Bronchial epithelial cell (primary cell): ENCODE measurements at regions not wholly inside any gene's neighbourhood (a gene's known extent, or its start where the extent isn't known, plus 50 kb on each side); places are given as distances from the start of the nearest gene placed in this dataset.
A peak's percentile ranks its signal among the peaks of the same experiment; 100 is the strongest.

ENCODE experiments used
- DNase-seq: peaks from one replicate; pipeline ENCODE4 v3.0.0-alpha.2; 2010; ENCODE audit warnings: low read depth
- FAIRE-seq: peaks from 2 replicates; lab custom pipeline; 2011; peaks lifted over from hg19 to GRCh38; lab: Jason Lieb, UNC
- H3K27me3 ChIP-seq: 2 replicates; pipeline ENCODE4 v1.5.1; 2011; ENCODE audit warnings: low read length; ENCODE audit not compliant: control insufficient read depth, insufficient read depth
- H3K36me3 ChIP-seq: 2 replicates; pipeline ENCODE4 v1.5.1; 2011; ENCODE audit warnings: low read length; ENCODE audit not compliant: control insufficient read depth, insufficient read depth
- H3K4me3 ChIP-seq: 2 replicates; pipeline ENCODE4 v1.5.1; 2011; ENCODE audit warnings: mild to moderate bottlenecking, low read depth, low read length, control low read depth
- TF ChIP-seq, protein P1 (sequence below): IDR thresholded peaks from 2 replicates; pipeline ENCODE4 v1.5.1; 2011; ENCODE audit warnings: mild to moderate bottlenecking, moderate library complexity, low read length, control low read depth, inconsistent platforms; ENCODE audit not compliant: insufficient read depth, severe bottlenecking

DNA sequence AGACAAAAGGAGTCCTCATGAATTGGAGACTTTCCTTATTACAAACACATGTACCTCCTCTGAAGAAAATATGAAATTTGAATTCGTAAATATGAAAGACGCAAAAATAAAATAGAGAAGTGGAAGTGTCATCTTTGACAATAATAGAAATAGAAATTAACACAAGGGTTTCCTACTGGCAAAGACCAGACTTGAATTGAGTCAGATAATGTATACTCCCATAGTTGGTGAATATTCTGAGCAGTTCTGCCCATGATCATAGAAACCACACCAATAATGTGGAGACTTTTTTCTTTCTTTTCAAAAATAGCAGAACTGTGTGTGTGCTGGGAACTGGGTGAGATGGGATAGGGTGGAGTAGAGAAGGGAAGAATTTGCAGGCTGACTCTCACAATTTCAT, 277.7 kb upstream of the TET2 start:
- no peak for FAIRE-seq
- TF ChIP-seq, protein P1, sequence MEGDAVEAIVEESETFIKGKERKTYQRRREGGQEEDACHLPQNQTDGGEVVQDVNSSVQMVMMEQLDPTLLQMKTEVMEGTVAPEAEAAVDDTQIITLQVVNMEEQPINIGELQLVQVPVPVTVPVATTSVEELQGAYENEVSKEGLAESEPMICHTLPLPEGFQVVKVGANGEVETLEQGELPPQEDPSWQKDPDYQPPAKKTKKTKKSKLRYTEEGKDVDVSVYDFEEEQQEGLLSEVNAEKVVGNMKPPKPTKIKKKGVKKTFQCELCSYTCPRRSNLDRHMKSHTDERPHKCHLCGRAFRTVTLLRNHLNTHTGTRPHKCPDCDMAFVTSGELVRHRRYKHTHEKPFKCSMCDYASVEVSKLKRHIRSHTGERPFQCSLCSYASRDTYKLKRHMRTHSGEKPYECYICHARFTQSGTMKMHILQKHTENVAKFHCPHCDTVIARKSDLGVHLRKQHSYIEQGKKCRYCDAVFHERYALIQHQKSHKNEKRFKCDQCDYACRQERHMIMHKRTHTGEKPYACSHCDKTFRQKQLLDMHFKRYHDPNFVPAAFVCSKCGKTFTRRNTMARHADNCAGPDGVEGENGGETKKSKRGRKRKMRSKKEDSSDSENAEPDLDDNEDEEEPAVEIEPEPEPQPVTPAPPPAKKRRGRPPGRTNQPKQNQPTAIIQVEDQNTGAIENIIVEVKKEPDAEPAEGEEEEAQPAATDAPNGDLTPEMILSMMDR = no peak

DNA sequence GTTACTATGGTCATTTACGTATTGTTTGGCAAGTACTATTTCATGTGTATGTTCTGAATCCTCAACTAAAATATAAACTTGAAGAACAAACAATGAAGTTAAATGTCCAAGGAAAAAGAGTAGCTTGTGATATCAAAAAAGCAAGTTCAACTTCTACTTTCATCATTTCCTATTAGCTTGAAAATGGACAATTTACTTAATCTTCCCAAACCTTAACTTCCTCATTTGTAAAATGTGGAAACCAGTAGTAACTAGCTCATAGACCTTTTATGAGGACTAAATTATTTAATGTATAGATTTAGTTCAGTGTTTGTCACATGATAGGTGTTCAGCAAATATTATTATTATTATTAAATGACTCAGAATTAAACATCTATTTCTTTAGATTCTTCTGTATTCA, 276.8 kb upstream of the TET2 start:
- H3K27me3 ChIP-seq = no peaks in the 10 kb centered on the region
- no peaks in the 10 kb centered on the region for H3K36me3 ChIP-seq
- FAIRE-seq (no peak), DNase-seq (no peak)
- TF ChIP-seq, protein P1 = no peak
- H3K4me3 ChIP-seq = no peak overlapping the region

More for the DNA sequence above, 277.7 kb upstream of the TET2 start:
- Histone ChIP-seq H3K36me3 (no peaks in the 10 kb centered on the region), H3K4me3 (no peak overlapping the region), H3K27me3 (no peaks in the 10 kb centered on the region)
- no peak for DNase-seq

DNA sequence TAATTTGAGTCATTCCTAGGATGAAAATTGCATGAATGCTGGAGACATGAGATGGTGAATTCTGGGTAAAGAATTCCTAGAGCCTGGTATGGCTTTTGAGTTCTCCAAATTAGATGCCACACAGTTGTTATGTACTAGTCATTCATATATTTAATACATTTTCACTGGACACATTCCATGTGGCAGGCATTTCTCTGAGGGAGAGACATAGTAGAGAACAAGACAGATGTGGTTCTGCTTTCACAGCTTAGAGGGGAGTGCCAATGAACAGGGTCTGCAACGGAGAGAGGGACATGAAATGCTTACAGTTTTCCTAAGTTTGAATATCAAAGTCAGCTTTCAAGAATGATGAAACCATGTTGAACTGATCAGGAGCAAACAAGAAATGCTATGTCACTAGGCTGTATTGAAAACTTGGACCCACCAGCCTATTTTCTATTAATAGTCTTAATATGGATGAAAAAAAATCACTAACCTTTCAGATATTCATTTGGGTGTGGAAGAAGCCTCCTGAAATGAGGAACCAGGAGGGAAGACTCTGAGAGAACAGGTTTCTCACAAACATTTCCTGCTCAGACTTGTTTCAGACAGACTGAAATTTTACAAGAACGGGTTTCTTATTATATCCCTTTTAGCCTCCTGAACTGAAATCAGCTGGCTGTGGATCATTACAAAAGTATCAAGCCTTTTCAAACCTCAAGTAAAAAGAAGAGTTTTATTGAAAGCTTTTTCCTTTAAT, 276.0 kb upstream of the TET2 start:
- DNase-seq (peak; percentile 68), FAIRE-seq (no peak)
- Histone ChIP-seq H3K36me3 (no peaks in the 10 kb centered on the region), H3K4me3 (no peak overlapping the region), H3K27me3 (no peaks in the 10 kb centered on the region)
- TF ChIP-seq, protein P1 = no peak

DNA sequence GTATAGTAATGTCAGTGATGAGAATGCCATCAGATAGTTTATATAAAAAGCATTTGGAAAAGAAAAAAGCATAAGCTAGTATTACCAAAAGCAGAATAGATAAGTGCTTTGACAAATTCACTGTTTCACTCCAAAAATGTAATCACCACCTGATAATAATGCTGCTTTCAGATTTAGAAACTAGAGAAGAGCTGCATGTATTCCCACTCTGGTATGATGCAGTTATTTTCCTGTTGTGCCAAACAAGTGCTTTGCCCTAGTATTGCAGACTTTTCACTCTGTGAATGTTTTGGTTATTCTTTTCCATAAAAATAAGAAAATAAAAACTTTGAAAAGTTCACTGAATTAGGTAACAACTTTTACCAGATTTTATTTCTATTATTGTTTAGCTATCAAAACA, 267.7 kb upstream of the TET2 start:
- no peak for FAIRE-seq
- no peak overlapping the region for H3K4me3 ChIP-seq

DNA sequence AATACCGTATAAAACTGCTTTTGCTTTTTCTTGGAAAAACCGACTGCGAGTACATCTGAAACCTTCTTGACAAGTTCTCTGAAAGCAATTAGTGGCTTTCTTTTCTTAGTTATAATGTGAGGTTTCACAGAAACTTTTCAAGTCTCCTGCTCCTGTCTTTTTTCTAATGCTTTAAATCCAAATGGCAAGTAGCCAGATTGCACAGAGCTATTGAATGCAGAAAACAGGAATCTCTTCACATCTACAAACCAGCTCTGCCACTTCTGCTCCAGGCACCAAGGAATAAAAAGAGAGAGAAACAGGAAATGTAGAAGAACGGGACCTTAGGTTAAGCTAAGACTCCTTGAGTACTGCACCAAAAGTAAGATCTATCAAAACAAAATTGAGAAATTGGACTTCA, 267.3 kb upstream of the TET2 start:
- TF ChIP-seq, protein P1 = no peak
- Histone ChIP-seq H3K27me3 (no peaks in the 10 kb centered on the region), H3K36me3 (no peaks in the 10 kb centered on the region), H3K4me3 (no peak overlapping the region)
- DNase-seq (peak; percentile 61), FAIRE-seq (no peak)

More for the DNA sequence above, 267.7 kb upstream of the TET2 start:
- H3K36me3 ChIP-seq = no peaks in the 10 kb centered on the region
- no peaks in the 10 kb centered on the region for H3K27me3 ChIP-seq
- DNase-seq = no peak
- TF ChIP-seq, protein P1 = no peak

DNA sequence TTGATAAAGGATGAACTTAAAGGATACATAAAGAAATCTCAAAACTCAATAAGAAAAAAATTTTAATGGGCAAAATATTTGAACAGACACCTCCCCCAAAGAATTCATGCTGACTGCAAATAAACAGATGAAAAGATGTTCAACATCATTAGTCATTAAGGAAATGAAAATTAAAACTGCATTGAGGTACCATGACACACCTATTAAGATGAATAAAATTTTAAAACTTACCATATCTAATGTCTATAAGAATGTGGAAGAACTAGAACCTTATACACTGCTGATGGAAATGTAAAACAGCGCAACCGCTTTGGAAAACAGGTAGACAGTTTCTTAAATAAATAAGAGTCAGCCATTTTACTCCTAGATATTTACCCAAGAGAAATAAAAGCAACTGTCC, 266.8 kb upstream of the TET2 start:
- H3K27me3 ChIP-seq = no peaks in the 10 kb centered on the region
- FAIRE-seq (no peak), DNase-seq (peak; percentile 47)
- no peak overlapping the region for H3K4me3 ChIP-seq
- no peaks in the 10 kb centered on the region for H3K36me3 ChIP-seq
- TF ChIP-seq, protein P1 = no peak
